ENCODE measurements at regions not wholly inside any gene's neighbourhood (a gene's known extent, or its start where the extent isn't known, plus 50 kb on each side); places are given as distances from the start of the nearest gene placed in this dataset.

DNA sequence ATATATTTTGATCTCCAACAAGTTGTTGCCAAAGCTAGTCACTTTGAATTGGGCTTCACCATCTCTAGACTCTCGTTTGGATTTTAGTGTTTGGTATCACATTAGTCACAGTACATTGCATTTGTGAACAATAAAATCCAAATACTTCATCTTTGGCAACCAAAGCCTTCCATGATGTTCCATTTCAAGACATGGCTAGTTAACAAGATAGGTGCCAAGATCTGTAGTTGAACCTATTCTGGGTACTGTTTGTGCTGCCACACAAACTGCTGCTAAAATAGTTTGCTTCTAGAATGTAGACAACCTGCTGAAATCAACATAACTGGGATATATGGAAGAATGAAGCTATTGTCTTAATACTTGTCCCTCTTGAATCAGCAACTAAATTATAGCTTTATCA lies 207.5 kb downstream of the LRRC70 start (continued):
- no peak for TF ChIP-seq ZNF707 (CRISPR knock-in tag; conservative IDR thresholded peaks at IDR 0.05)
- TF ChIP-seq FOSL1 (tag; conservative IDR thresholded peaks at IDR 0.05) = no peak
- TF ChIP-seq, protein P1, sequence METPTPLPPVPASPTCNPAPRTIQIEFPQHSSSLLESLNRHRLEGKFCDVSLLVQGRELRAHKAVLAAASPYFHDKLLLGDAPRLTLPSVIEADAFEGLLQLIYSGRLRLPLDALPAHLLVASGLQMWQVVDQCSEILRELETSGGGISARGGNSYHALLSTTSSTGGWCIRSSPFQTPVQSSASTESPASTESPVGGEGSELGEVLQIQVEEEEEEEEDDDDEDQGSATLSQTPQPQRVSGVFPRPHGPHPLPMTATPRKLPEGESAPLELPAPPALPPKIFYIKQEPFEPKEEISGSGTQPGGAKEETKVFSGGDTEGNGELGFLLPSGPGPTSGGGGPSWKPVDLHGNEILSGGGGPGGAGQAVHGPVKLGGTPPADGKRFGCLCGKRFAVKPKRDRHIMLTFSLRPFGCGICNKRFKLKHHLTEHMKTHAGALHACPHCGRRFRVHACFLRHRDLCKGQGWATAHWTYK (CRISPR knock-in tag; IDR thresholded peaks at IDR 0.05) = no peak
- TF ChIP-seq SP1 (CRISPR knock-in tag; IDR thresholded peaks at IDR 0.05) = no peak
- TF ChIP-seq HMGN3 (IDR thresholded peaks at IDR 0.05; ENCODE audit: borderline replicate concordance, extremely low read depth, insufficient read length, low read depth, low read length) = no peak
- no peak for TF ChIP-seq ZNF124 (CRISPR knock-in tag; IDR thresholded peaks at IDR 0.05)
- TF ChIP-seq YBX1 (IDR thresholded peaks at IDR 0.05) = no peak
- no peak for TF ChIP-seq CHCHD3 (CRISPR knock-in tag; IDR thresholded peaks at IDR 0.05)

GRCh38 chr5:62785588-62785987 lies 207.0 kb downstream of the LRRC70 start:
- Histone ChIP-seq H4K20me1 (replicated peaks; ENCODE audit: control insufficient read depth, insufficient read depth, low read length) (no peaks in the 10 kb centered on the region; the same call in 1 of the 2 replicates), H2AFZ (ENCODE audit: low read depth, low read length) (peak overlapping the region; percentile 34; the same call in 1 of the 2 replicates), H3K9ac (ENCODE audit: insufficient read depth in 1 of 2, low read depth in 2 of 2, low read length in 2 of 2) (no peak overlapping the region), H3K4me3 (no peak overlapping the region), H3K79me2 (ENCODE audit: control insufficient read depth, insufficient read depth, low read length) (no peaks in the 10 kb centered on the region), H3K9me1 (ENCODE audit: control insufficient read depth, insufficient read depth, low read length) (no peaks in the 10 kb centered on the region), H3K4me2 (ENCODE audit: insufficient read depth, low read length) (peak overlapping the region; percentile 57; the same call in 1 of the 2 replicates), H3K9me3 (replicated peaks; ENCODE audit: control insufficient read depth, insufficient read depth, low read depth, low read length) (no peaks in the 10 kb centered on the region), H3K36me3 (ENCODE audit: control insufficient read depth, insufficient read depth, low read length) (no peaks in the 10 kb centered on the region), H3K27me3 (ENCODE audit: control insufficient read depth in 2 of 2, insufficient read depth in 2 of 2, low read length in 2 of 2) (0 out of 5 replicates have a peak, but pooled peaks cover 2 to 4% of the 10 kb centered on the region in 2 experiments), H3K27ac (ENCODE audit: extremely low read depth, low read depth, low read length) (no peak overlapping the region), H3K4me1 (replicated peaks in 1 of 2; ENCODE audit: control insufficient read depth in 2 of 2, insufficient read depth in 2 of 2, low read length in 2 of 2) (no peaks in the 10 kb centered on the region)
- WGBS (ENCODE audit: insufficient coverage, low coverage, missing lambda C conversion rate) = 2% methylated on average over 6 of the region's 6 CpGs
- ATAC-seq (peak; percentile 57), FAIRE-seq (no peak), DNase-seq (ENCODE audit: extremely low read depth in 1 of 4, low spot score in 3 of 4) (no peak)
- ChIA-PET CTCF (ENCODE audit: low intra/inter-chr PET ratio) (no interaction called here), POLR2A (interaction anchor here (0.6 kb wide), 1 partner anchor 45 kb away, joined by 4 read pairs; no protein-coding TSS in a partner anchor)
- TF ChIP-seq HNRNPLL (IDR thresholded peaks at IDR 0.05; ENCODE audit: low read depth, low read length, poor library complexity, severe bottlenecking) = peak; percentile 39
- TF ChIP-seq CEBPB (tag; IDR thresholded peaks at IDR 0.05) = peak; percentile 37
- TF ChIP-seq YBX1 (IDR thresholded peaks at IDR 0.05) = no peak
- in situ Hi-C loops (cut with MboI) (loop anchor here (25.0 kb wide), 1 partner anchor 598 kb away; no protein-coding TSS in a partner anchor), intact Hi-C loops (cut with micrococcal nuclease) (no loop called here)
- BruUV-seq (replicated peaks) = no TSS peak

All from K562 (cell line).